T1000 (cell line): ENCODE measurements at regions not wholly inside any gene's neighbourhood (a gene's known extent, or its start where the extent isn't known, plus 50 kb on each side); places are given as distances from the start of the nearest gene placed in this dataset.
A peak's percentile ranks its signal among the peaks of the same experiment; 100 is the strongest.

Experiments
- DNase-seq: peaks from one replicate; lab custom pipeline; 2025; ENCODE audit warnings: mixed read lengths; lab: John Stamatoyannopoulos, UW

GRCh38 chr12:64931321-64931720 lies 106.9 kb downstream of the TBC1D30 start:
- no peak for DNase-seq

- no peak for DNase-seq
Observed at GRCh38 chr12:64931981-64932380, 107.5 kb downstream of the TBC1D30 start.

DNA sequence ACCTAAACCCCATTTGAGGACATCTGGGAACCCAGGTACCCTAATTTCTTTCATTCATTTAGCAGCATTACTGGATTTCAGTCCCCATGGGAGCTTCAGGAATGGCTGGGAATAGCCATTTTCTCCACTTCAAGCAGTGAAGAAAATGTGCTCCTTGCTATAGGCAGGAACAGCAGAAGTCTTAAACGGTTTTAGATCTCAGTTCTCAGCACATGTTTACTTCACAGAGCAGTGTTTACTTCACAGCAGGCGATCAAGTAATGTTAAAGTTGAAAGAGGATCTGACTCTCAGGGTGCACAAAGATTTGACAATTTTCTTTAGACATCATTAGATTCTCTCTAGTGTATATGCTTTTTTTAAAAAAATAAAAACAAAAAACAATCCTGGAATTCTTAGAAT lies 109.3 kb downstream of the TBC1D30 start:
- no peak for DNase-seq

DNA sequence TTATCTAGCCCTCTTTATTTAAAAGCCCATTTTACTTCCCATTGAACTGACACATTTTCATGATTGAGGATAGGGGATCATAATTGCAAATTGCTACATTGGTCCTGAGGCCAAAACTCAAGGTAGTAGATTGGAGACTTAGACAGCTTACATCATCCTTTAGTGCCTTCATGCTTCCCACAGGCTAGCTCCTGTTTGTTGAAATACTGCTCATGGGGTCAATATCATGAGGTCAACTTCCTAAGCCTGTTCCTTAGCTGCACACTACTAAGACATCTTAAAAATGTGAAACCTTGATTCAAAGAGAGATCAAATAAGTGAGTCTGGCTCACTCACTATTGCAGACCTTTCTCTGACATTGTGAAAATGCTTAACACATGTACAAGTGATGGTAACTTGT lies 113.0 kb downstream of the TBC1D30 start:
- no peak for DNase-seq

DNA sequence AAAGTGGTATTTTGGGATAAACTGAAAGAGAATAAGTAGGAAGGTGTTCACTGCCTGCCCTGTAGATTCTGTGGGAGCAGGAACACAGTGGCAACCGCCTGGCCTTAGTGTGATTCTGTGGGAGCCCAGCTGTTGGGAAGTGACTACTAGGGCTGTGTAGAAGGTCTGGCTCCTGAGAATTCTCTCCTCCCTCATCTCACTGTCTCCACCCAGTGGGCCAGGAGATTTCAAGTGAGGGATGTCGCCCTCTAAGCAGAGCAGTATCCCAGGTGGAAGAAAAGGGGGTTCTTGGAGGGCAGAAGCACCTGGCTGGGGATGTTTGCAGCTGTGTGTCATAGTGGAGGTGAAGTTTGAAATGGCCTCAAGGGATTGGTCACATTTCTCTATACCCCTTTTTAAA lies 113.7 kb downstream of the TBC1D30 start:
- no peak for DNase-seq

GRCh38 chr12:64943686-64944085 lies 119.2 kb downstream of the TBC1D30 start:
- no peak for DNase-seq

DNA sequence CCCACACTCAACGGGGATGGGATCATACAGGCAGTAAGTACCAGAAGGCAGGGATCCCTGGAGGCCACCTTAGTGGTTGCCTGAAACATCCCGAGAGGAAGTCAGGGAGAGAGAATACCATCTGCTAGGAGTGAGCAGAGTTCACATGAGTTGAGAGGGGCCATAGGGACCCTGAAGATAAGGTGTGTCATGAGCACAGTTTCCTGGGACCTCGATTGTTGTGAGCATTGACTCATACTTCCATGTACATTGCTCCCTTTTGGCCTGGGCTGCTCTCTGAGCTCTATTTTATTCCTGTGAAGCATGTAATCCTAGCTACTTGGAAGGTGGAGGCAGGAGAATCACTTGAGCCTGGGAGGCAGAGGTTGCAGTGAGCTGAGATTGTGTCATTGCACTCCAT lies 120.5 kb downstream of the TBC1D30 start:
- no peak for DNase-seq

- DNase-seq: no peak
Observed at GRCh38 chr12:64946132-64946829, 121.8 kb downstream of the TBC1D30 start.

- no peak for DNase-seq
Observed at GRCh38 chr12:64950711-64951298, 126.4 kb downstream of the TBC1D30 start.

DNA sequence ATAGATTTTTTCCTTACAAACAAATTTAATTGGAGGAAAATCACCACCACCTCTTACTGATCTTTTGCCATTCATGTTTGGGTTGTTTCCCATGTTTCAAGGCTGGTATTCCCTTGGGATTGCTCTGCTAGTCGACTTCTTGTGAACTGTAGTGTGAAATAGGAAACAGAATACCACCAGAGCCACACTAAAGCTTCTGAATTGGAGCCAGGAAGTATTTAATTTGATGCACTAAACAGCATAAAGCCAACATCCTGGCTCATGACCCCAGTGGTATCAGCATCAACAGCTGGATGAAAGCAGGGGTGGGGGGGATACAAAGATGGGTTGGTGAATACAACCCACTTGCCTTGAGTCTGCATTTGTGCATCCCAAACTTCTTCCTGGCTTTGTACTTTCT lies 127.5 kb downstream of the TBC1D30 start:
- no peak for DNase-seq

DNA sequence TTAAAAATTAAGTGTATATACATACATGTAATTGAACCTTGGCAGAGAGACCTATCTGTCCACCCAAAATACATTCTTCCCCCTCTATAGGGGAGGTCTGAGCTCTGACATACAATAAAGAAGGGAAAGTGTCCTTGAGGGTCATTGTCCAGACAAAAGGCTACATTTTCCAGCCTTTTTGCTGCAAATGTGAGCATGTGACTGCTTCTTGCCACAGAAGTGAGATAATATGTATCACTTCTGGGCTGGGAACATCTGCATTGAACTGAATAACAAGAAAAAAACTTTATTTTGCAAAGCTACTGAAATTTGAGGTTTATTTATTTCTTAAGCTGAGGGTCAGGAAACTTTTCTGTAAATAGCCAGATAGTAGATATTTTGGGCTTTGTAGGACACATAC lies 131.3 kb downstream of the TBC1D30 start:
- DNase-seq: no peak

- no peak for DNase-seq
Observed at GRCh38 chr12:64965920-64966319, 141.5 kb downstream of the TBC1D30 start.

DNA sequence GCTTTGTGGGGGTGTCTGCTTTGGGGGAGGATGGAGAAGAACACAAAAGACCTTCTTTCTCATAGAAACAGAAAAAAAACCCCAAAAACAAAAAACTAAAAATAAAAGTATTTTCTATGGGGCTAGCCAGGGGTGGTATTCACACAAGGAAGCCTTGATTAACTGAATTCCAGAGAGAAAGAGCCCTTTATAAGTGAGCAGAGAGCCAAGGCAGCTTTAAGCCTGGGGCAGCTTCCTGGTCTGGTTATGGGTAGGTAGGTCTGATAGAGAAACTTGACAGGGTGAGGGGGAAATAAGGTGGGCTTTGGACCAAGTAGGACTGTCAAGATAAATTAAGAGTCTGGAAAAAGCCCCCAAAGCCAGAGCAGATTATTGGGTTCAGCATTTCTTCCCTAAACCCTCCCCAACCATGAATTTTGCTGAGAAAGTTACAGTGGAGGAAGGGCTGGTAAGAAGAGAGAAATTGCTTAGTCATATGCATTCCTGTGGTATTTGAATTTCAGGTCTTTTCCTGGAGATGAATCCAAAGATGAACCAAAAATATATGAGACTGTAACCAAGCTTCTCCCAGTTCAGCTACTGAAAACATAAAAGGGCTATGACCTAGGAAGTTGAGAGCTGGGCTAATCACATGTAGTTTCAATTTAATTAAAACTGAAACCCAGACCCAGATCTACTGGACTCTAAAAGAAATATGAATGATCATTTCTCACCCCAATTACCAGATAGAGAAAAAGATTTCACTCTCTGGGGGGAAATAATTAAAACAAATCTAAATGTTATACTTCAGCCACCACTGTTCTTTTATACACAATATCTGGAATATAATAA lies 144.8 kb downstream of the TBC1D30 start:
- DNase-seq: no peak

DNA sequence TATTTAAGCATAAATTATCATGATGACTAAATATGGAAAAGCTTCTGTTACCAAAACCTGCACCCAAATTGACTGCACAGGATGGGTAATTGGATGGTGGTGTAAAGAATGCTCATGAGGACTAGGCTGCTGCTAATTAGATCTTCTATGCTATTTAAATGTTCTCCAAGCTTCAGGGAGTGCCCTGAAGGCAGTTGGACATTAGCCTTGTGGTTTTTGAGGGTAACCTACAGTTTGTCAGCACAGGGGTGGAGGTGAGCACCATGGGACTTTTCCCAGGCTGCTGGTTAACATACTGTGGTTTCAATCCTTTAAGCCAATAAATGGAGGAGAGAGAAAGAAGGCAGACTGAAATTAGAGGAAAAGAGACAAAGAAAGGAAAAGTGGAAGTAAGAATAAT lies 145.0 kb downstream of the WIF1 start:
- DNase-seq: peak; percentile 94

- DNase-seq: no peak
Observed at GRCh38 chr12:64983771-64984278, 137.3 kb downstream of the WIF1 start.

- no peak for DNase-seq
Observed at GRCh38 chr12:64991121-64991611, 129.9 kb downstream of the WIF1 start.

GRCh38 chr12:64992116-64992515 lies 129.0 kb downstream of the WIF1 start:
- DNase-seq: no peak

GRCh38 chr12:64992641-64993040 lies 128.5 kb downstream of the WIF1 start:
- no peak for DNase-seq

- no peak for DNase-seq
Observed at GRCh38 chr12:64993461-64993860, 127.6 kb downstream of the WIF1 start.

GRCh38 chr12:64995816-64996215 lies 125.3 kb downstream of the WIF1 start:
- no peak for DNase-seq

DNA sequence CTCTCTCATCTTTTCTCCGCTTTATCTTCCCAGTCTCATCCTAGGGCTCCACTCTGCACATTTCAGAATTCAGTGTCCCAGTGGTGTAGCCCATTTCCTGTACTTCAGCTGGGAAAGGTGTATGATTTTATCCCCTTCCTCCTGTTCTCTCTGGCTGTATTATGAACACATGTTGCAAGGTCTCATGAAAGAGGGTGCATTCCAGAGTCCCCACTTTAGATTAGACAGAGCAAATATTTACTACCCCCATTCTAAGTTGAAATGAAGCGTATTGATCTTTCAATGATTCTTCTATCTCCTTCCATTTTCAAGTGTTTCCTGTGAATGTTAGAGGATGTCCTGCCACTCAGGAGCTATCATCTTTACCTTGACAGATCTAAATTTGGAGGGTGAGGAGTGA lies 123.2 kb downstream of the WIF1 start:
- DNase-seq: no peak

- DNase-seq: no peak
Observed at GRCh38 chr12:64998371-64999147, 122.5 kb downstream of the WIF1 start.
